NCI-H1048 (cell line): ENCODE measurements at regions not wholly inside any gene's neighbourhood (a gene's known extent, or its start where the extent isn't known, plus 50 kb on each side); places are given as distances from the start of the nearest gene placed in this dataset.
"Not testable (repeated sequence)": the region's sequence is repeated elsewhere in the genome, so short reads cannot be mapped to it uniquely, and the experiment has no call there.

Source experiments
- DNase-seq: peaks from one replicate; lab custom pipeline; 2025; lab: John Stamatoyannopoulos, UW

- no peak for DNase-seq
These were observed 140.5 kb downstream of the ARL4A start for GRCh38 chr7:12827920-12828319.

GRCh38 chr7:12831024-12831423 is 143.6 kb downstream of the ARL4A start:
- DNase-seq = no peak

GRCh38 chr7:12833829-12834228 is 146.4 kb downstream of the ARL4A start:
- no peak for DNase-seq

GRCh38 chr7:12834782-12835181 is 147.3 kb downstream of the ARL4A start:
- no peak for DNase-seq

- no peak for DNase-seq
These were observed 152.2 kb downstream of the ARL4A start for GRCh38 chr7:12839508-12840153.

- not testable (repeated sequence) for DNase-seq
These were observed 157.3 kb downstream of the ARL4A start for GRCh38 chr7:12844732-12845131.

- no peak for DNase-seq
These were observed 159.6 kb downstream of the ARL4A start for GRCh38 chr7:12847001-12847400.

GRCh38 chr7:12851142-12851541 is 163.7 kb downstream of the ARL4A start:
- DNase-seq = no peak

GRCh38 chr7:12851841-12852240 is 164.4 kb downstream of the ARL4A start:
- DNase-seq = no peak

GRCh38 chr7:12855036-12855435 is 167.6 kb downstream of the ARL4A start:
- no peak for DNase-seq

- DNase-seq = no peak
These were observed 172.3 kb downstream of the ARL4A start for GRCh38 chr7:12859761-12860160.

GRCh38 chr7:12861070-12861469 is 173.6 kb downstream of the ARL4A start:
- DNase-seq = no peak

- DNase-seq = no peak
These were observed 174.7 kb downstream of the ARL4A start for GRCh38 chr7:12862146-12862545.

- DNase-seq = no peak
These were observed 177.1 kb downstream of the ARL4A start for GRCh38 chr7:12864470-12865046.

- no peak for DNase-seq
These were observed 178.2 kb downstream of the ARL4A start for GRCh38 chr7:12865593-12865992.

GRCh38 chr7:12866207-12866606 is 178.8 kb downstream of the ARL4A start:
- DNase-seq = no peak

GRCh38 chr7:12868027-12868426 is 180.6 kb downstream of the ARL4A start:
- DNase-seq = no peak

- no peak for DNase-seq
These were observed 182.8 kb downstream of the ARL4A start for GRCh38 chr7:12870219-12870618.

GRCh38 chr7:12872487-12872886 is 185.1 kb downstream of the ARL4A start:
- DNase-seq = no peak

GRCh38 chr7:12873571-12873970 is 186.1 kb downstream of the ARL4A start:
- DNase-seq = no peak

GRCh38 chr7:12879139-12879538 is 191.7 kb downstream of the ARL4A start:
- no peak for DNase-seq

- no peak for DNase-seq
These were observed 194.3 kb downstream of the ARL4A start for GRCh38 chr7:12881712-12882111.

- no peak for DNase-seq
These were observed 195.3 kb downstream of the ARL4A start for GRCh38 chr7:12882710-12883109.

GRCh38 chr7:12884033-12884432 is 196.6 kb downstream of the ARL4A start:
- DNase-seq = no peak
